ENCODE measurements at regions not wholly inside any gene's neighbourhood (a gene's known extent, or its start where the extent isn't known, plus 50 kb on each side); places are given as distances from the start of the nearest gene placed in this dataset.
"Not testable (repeated sequence)": the region's sequence is repeated elsewhere in the genome, so short reads cannot be mapped to it uniquely, and the experiment has no call there.

DNA sequence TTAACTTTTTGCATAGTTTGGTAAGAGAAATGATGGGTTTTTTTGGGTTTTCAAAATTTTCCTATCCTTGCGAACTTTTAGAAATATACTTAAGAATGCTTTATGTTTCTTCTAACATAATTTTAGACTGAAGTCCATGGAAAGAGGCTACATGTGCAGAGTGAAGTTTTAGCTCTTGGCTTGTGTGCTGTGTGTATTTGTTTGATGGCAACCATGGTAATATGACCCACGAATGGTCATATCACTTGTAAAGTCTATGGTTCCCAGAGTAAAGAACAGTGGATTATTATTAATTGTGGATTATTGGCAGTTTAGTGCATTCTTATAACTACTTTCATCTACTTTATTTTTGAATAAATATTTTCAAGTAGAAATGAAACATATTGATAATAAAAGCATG lies 124.0 kb upstream of the GOLGA6L4 start:
- no peaks in the 10 kb centered on the region for H3K9me2 ChIP-seq (ENCODE audit: low read depth, low read length)
- H3K4me3 ChIP-seq (ENCODE audit: low read depth, low read length, poor library complexity, severe bottlenecking), result no peak overlapping the region
- H4K20me1 ChIP-seq (ENCODE audit: insufficient read depth, low read length), result no peaks in the 10 kb centered on the region
- no peaks in the 10 kb centered on the region for H3K9me3 ChIP-seq (ENCODE audit: low read length)
- H3K4me1 ChIP-seq (ENCODE audit: insufficient read depth, low read length, severe bottlenecking), result no peaks in the 10 kb centered on the region
- no peak overlapping the region for H3K4me2 ChIP-seq (ENCODE audit: low read length)
- no peaks in the 10 kb centered on the region for H3K79me2 ChIP-seq (ENCODE audit: insufficient read depth, low read length)
- H3K9ac ChIP-seq (ENCODE audit: low read length), result no peak overlapping the region
- no peak overlapping the region for H2AFZ ChIP-seq (ENCODE audit: low read length)
- no peaks in the 10 kb centered on the region for H3K36me3 ChIP-seq (ENCODE audit: insufficient read depth, low read length)
- no peak for TF ChIP-seq CTCF (IDR thresholded peaks at IDR 0.05; ENCODE audit: low read length)
- no peaks in the 10 kb centered on the region for H3F3A ChIP-seq (ENCODE audit: insufficient read depth, low read length)
- H3K27me3 ChIP-seq (ENCODE audit: insufficient read depth, low read length), result no peaks in the 10 kb centered on the region
- H3K27ac ChIP-seq (ENCODE audit: low read depth, low read length, poor library complexity, severe bottlenecking), result no peak overlapping the region

DNA sequence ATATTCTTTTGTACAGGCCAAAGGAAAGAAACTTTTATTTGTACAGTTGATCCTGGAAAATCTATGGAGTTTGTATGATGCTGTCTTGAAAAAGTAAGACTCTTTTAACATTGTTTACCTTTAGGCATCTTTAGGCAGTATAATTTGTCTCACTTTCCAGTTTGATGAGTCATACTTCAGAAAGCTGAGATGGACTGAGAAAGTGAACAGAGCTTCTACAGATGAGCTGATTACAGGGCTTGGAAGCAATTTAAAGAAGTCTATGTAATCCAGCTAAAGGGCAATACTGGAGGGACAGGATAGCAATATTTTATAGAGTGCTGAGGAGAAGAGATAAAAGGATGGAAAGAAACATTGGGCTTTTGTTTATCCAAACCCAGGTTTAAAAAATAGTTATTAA lies 123.5 kb upstream of the GOLGA6L4 start:
- no peak overlapping the region for H3K27ac ChIP-seq (ENCODE audit: low read depth, low read length, poor library complexity, severe bottlenecking)
- H3K9me2 ChIP-seq (ENCODE audit: low read depth, low read length), result no peaks in the 10 kb centered on the region
- H4K20me1 ChIP-seq (ENCODE audit: insufficient read depth, low read length), result no peaks in the 10 kb centered on the region
- no peaks in the 10 kb centered on the region for H3K79me2 ChIP-seq (ENCODE audit: insufficient read depth, low read length)
- no peaks in the 10 kb centered on the region for H3F3A ChIP-seq (ENCODE audit: insufficient read depth, low read length)
- H3K4me2 ChIP-seq (ENCODE audit: low read length), result no peak overlapping the region
- no peak overlapping the region for H3K9ac ChIP-seq (ENCODE audit: low read length)
- H2AFZ ChIP-seq (ENCODE audit: low read length), result no peak overlapping the region
- no peaks in the 10 kb centered on the region for H3K27me3 ChIP-seq (ENCODE audit: insufficient read depth, low read length)
- no peak overlapping the region for H3K4me3 ChIP-seq (ENCODE audit: low read depth, low read length, poor library complexity, severe bottlenecking)
- no peaks in the 10 kb centered on the region for H3K36me3 ChIP-seq (ENCODE audit: insufficient read depth, low read length)
- no peak for TF ChIP-seq EZH2 (IDR thresholded peaks at IDR 0.05; ENCODE audit: borderline replicate concordance, low read length)
- no peak for TF ChIP-seq CTCF (IDR thresholded peaks at IDR 0.05; ENCODE audit: low read length)
- H3K9me3 ChIP-seq (ENCODE audit: low read length), result no peaks in the 10 kb centered on the region
- H3K4me1 ChIP-seq (ENCODE audit: insufficient read depth, low read length, severe bottlenecking), result no peaks in the 10 kb centered on the region

- no peaks in the 10 kb centered on the region for H3K9me2 ChIP-seq (ENCODE audit: low read depth, low read length)
- H3K79me2 ChIP-seq (ENCODE audit: insufficient read depth, low read length), result no peaks in the 10 kb centered on the region
- H3F3A ChIP-seq (ENCODE audit: insufficient read depth, low read length), result no peaks in the 10 kb centered on the region
- H4K20me1 ChIP-seq (ENCODE audit: insufficient read depth, low read length), result no peaks in the 10 kb centered on the region
- no peak overlapping the region for H3K4me3 ChIP-seq (ENCODE audit: low read depth, low read length, poor library complexity, severe bottlenecking)
- no peak overlapping the region for H3K4me2 ChIP-seq (ENCODE audit: low read length)
- H3K36me3 ChIP-seq (ENCODE audit: insufficient read depth, low read length), result no peaks in the 10 kb centered on the region
- TF ChIP-seq EZH2 (IDR thresholded peaks at IDR 0.05; ENCODE audit: borderline replicate concordance, low read length), result no peak
- H3K27me3 ChIP-seq (ENCODE audit: insufficient read depth, low read length), result no peaks in the 10 kb centered on the region
- no peaks in the 10 kb centered on the region for H3K9me3 ChIP-seq (ENCODE audit: low read length)
- no peak overlapping the region for H3K27ac ChIP-seq (ENCODE audit: low read depth, low read length, poor library complexity, severe bottlenecking)
- no peaks in the 10 kb centered on the region for H3K4me1 ChIP-seq (ENCODE audit: insufficient read depth, low read length, severe bottlenecking)
- H2AFZ ChIP-seq (ENCODE audit: low read length), result no peak overlapping the region
- no peak overlapping the region for H3K9ac ChIP-seq (ENCODE audit: low read length)
These were observed 121.7 kb upstream of the GOLGA6L4 start for GRCh38 chr15:84113919-84114318.

DNA sequence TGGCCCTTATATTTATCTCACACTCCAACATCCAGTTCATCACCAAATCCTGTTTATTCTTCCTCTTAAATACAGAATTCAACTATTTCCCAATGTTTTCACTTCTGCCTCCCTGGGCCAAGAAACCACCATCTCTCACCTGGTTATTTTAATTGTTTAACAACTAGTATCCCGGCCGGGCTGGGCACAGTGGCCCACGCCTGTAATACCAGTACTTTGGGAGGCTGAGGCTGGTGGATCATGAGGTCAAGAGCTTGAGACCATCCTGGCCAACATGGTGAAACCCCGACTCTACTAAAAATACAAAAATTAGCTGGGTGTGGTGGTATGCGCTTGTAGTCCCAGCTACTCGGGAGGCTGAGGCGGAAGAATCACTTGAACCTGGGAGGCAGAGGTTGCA lies 120.9 kb upstream of the GOLGA6L4 start:
- not testable (repeated sequence) for H3K79me2 ChIP-seq (ENCODE audit: insufficient read depth, low read length); H3K9ac ChIP-seq (ENCODE audit: low read length); H3K27ac ChIP-seq (ENCODE audit: low read depth, low read length, poor library complexity, severe bottlenecking)

DNA sequence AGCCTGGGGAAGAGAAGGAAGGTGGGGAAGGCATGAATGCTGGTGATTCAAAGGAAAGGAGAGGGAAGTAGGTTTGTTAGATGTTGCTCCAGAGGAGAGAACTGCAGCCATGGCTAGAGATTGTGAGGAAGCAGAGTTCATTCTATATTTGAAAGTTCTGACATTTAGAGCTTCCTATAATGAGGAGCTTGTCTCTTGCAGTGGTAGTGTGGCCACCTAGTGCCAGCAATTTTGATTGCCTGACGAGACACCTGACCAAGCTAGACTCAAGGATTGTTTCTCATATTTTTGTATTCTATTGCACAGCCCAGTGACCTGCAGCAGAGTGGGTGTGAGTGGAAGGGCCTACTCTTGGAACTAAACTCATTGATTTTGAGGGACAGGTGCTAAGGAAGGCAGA lies 116.2 kb upstream of the GOLGA6L4 start:
- H3K27me3 ChIP-seq (ENCODE audit: insufficient read depth, low read length); H3K9me3 ChIP-seq (ENCODE audit: low read length); H3K79me2 ChIP-seq (ENCODE audit: insufficient read depth, low read length); H3K4me3 ChIP-seq (ENCODE audit: low read depth, low read length, poor library complexity, severe bottlenecking); H3K9ac ChIP-seq (ENCODE audit: low read length); H3F3A ChIP-seq (ENCODE audit: insufficient read depth, low read length); H3K36me3 ChIP-seq (ENCODE audit: insufficient read depth, low read length); H3K9me2 ChIP-seq (ENCODE audit: low read depth, low read length); H3K4me2 ChIP-seq (ENCODE audit: low read length); H4K20me1 ChIP-seq (ENCODE audit: insufficient read depth, low read length); H3K4me1 ChIP-seq (ENCODE audit: insufficient read depth, low read length, severe bottlenecking); H2AFZ ChIP-seq (ENCODE audit: low read length); H3K27ac ChIP-seq (ENCODE audit: low read depth, low read length, poor library complexity, severe bottlenecking): not testable (repeated sequence)

More for the DNA sequence above, 120.9 kb upstream of the GOLGA6L4 start:
- not testable (repeated sequence) for H3K4me2 ChIP-seq (ENCODE audit: low read length); H3K9me2 ChIP-seq (ENCODE audit: low read depth, low read length); H3F3A ChIP-seq (ENCODE audit: insufficient read depth, low read length); H4K20me1 ChIP-seq (ENCODE audit: insufficient read depth, low read length); H3K36me3 ChIP-seq (ENCODE audit: insufficient read depth, low read length); H3K4me3 ChIP-seq (ENCODE audit: low read depth, low read length, poor library complexity, severe bottlenecking); H3K4me1 ChIP-seq (ENCODE audit: insufficient read depth, low read length, severe bottlenecking); H2AFZ ChIP-seq (ENCODE audit: low read length); H3K9me3 ChIP-seq (ENCODE audit: low read length); H3K27me3 ChIP-seq (ENCODE audit: insufficient read depth, low read length)

- not testable (repeated sequence) for H3K4me3 ChIP-seq (ENCODE audit: low read depth, low read length, poor library complexity, severe bottlenecking); H3K27me3 ChIP-seq (ENCODE audit: insufficient read depth, low read length); H3K9ac ChIP-seq (ENCODE audit: low read length); H2AFZ ChIP-seq (ENCODE audit: low read length); H3K9me3 ChIP-seq (ENCODE audit: low read length); H3K9me2 ChIP-seq (ENCODE audit: low read depth, low read length); H3K36me3 ChIP-seq (ENCODE audit: insufficient read depth, low read length); H4K20me1 ChIP-seq (ENCODE audit: insufficient read depth, low read length); H3K4me1 ChIP-seq (ENCODE audit: insufficient read depth, low read length, severe bottlenecking); H3F3A ChIP-seq (ENCODE audit: insufficient read depth, low read length); H3K79me2 ChIP-seq (ENCODE audit: insufficient read depth, low read length); H3K27ac ChIP-seq (ENCODE audit: low read depth, low read length, poor library complexity, severe bottlenecking); H3K4me2 ChIP-seq (ENCODE audit: low read length)
These were observed 114.7 kb upstream of the GOLGA6L4 start for GRCh38 chr15:84120903-84121302.

All from OCI-LY1 (cell line).